H1 (cell line): ENCODE measurements at regions not wholly inside any gene's neighbourhood (a gene's known extent, or its start where the extent isn't known, plus 50 kb on each side); places are given as distances from the start of the nearest gene placed in this dataset.

Experiments used
- POU5F1 ChIP-seq: IDR thresholded peaks from 2 replicates; pipeline ENCODE4 v1.6.1; 2011; ENCODE audit warnings: low read depth, mild to moderate bottlenecking, low read length, moderate library complexity

DNA sequence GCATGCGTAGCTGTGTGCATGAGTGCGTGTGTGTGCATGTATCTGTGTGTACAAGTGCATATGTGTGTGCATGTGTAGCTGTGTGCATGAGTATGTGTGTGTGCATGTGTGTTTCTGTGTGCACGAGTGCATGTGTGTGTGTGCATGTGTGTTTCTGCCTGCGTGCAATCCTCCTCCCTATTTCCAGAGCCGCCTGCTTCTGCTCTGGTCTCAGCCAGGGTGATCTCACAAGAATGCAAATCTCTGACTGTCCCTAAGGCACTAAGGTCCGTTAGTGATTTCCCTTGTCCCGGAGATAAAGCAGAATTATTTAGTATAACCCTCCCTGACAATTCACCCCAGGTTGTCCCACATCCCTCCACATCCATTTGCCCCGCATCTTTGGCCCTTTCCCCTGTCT, 530.3 kb downstream of the TCERG1L start (continued):
- TF ChIP-seq POU5F1, result no peak
